ENCODE measurements at regions not wholly inside any gene's neighbourhood (a gene's known extent, or its start where the extent isn't known, plus 50 kb on each side); places are given as distances from the start of the nearest gene placed in this dataset.

DNA sequence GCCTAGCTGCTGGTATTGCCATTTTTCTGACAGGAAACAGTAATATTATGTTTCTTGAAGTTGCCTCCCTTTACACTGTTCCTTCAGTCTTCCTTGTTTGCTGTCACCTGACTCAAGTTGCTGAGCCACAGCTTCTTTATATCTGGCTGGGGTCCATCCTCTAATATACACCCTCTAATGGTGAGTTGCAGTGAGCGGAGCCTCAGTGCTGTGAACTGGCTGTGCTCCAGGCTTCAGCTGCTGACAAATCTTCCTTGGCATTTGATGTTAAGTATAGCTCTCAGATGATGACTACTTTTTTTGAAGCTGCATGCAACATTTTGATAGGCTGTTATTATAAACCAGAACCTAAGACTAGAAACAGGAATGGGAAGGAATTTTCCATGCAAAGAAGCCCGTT lies 366.7 kb downstream of the NUP35 start:
- ATAC-seq (peak; percentile 78), DNase-seq (peak; percentile 62)
- H3K4me2 ChIP-seq (ENCODE audit: low read length) = no peak overlapping the region
- POLR2A ChIA-PET (ENCODE audit: unreplicated experiment) = no interaction called here
- no peak overlapping the region for H3K4me3 ChIP-seq (ENCODE audit: low read length)
- no peaks in the 10 kb centered on the region for H4K20me1 ChIP-seq (ENCODE audit: low read length)
- no peak for TF ChIP-seq EZH2phosphoT487 (IDR thresholded peaks at IDR 0.05; ENCODE audit: borderline replicate concordance, low read length)
- H3K27me3 ChIP-seq (ENCODE audit: low read length) = no peaks in the 10 kb centered on the region
- H2AFZ ChIP-seq (ENCODE audit: low read length) = no peak overlapping the region
- CTCF ChIA-PET = no interaction called here
- H3K4me1 ChIP-seq (ENCODE audit: insufficient read depth, low read length) = no peaks in the 10 kb centered on the region
- H3K79me2 ChIP-seq (ENCODE audit: low read length) = no peaks in the 10 kb centered on the region
- H3K36me3 ChIP-seq (ENCODE audit: low read depth, low read length) = no peaks in the 10 kb centered on the region
- intact Hi-C loops (cut with micrococcal nuclease) = no loop called here
- no peaks in the 10 kb centered on the region for H3F3A ChIP-seq (ENCODE audit: low read length, unreplicated experiment)
- no peaks in the 10 kb centered on the region for H3K9me2 ChIP-seq (replicated peaks; ENCODE audit: low read length)
- no TSS peak for BruUV-seq (replicated peaks)
- no peaks in the 10 kb centered on the region for H3K9me3 ChIP-seq (ENCODE audit: low read length)
- no peak overlapping the region for H3K27ac ChIP-seq (ENCODE audit: low read length)
- no peak overlapping the region for H3K9ac ChIP-seq (ENCODE audit: low read length)

DNA sequence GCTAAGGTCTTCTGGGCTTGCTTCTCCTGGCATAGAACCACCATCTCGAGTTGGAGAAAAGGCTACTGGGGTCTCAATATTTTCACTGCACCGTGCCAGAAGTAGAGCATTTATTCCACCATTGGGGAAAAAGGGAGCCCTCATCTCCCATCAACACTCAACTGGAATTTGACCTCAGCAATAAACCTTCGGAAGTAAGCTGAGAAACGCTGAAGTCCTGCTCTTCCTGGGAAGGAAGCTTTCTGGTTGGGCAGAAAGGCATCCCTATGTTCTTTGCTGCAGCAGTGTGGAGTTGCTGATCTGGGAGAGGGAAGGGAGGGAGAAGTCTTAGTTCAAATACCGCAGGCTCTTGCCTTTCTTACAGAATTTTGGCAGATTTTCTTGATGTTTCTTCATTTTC lies 368.8 kb downstream of the NUP35 start:
- no peaks in the 10 kb centered on the region for H3K27me3 ChIP-seq (ENCODE audit: low read length)
- ChIA-PET POLR2A (ENCODE audit: unreplicated experiment) (no interaction called here), CTCF (no interaction called here)
- ATAC-seq (no peak), DNase-seq (no peak)
- no peaks in the 10 kb centered on the region for H3K9me3 ChIP-seq (ENCODE audit: low read length)
- H3K36me3 ChIP-seq (ENCODE audit: low read depth, low read length) = no peaks in the 10 kb centered on the region
- H3K27ac ChIP-seq (ENCODE audit: low read length) = no peak overlapping the region
- TF ChIP-seq, protein P1, sequence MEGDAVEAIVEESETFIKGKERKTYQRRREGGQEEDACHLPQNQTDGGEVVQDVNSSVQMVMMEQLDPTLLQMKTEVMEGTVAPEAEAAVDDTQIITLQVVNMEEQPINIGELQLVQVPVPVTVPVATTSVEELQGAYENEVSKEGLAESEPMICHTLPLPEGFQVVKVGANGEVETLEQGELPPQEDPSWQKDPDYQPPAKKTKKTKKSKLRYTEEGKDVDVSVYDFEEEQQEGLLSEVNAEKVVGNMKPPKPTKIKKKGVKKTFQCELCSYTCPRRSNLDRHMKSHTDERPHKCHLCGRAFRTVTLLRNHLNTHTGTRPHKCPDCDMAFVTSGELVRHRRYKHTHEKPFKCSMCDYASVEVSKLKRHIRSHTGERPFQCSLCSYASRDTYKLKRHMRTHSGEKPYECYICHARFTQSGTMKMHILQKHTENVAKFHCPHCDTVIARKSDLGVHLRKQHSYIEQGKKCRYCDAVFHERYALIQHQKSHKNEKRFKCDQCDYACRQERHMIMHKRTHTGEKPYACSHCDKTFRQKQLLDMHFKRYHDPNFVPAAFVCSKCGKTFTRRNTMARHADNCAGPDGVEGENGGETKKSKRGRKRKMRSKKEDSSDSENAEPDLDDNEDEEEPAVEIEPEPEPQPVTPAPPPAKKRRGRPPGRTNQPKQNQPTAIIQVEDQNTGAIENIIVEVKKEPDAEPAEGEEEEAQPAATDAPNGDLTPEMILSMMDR (conservative IDR thresholded peaks at IDR 0.05; ENCODE audit: low read depth, low read length) = no peak
- no peak overlapping the region for H3K4me3 ChIP-seq (ENCODE audit: low read length)
- H3K9ac ChIP-seq (ENCODE audit: low read length) = no peak overlapping the region
- no peak overlapping the region for H3K4me2 ChIP-seq (ENCODE audit: low read length)
- H3K4me1 ChIP-seq (ENCODE audit: insufficient read depth, low read length) = no peaks in the 10 kb centered on the region
- BruUV-seq (replicated peaks) = no TSS peak
- no peaks in the 10 kb centered on the region for H3K9me2 ChIP-seq (replicated peaks; ENCODE audit: low read length)
- H4K20me1 ChIP-seq (ENCODE audit: low read length) = no peaks in the 10 kb centered on the region
- no peak overlapping the region for H2AFZ ChIP-seq (ENCODE audit: low read length)
- H3K79me2 ChIP-seq (ENCODE audit: low read length) = no peaks in the 10 kb centered on the region
- intact Hi-C loops (cut with micrococcal nuclease) = no loop called here
- H3F3A ChIP-seq (ENCODE audit: low read length, unreplicated experiment) = no peaks in the 10 kb centered on the region

DNA sequence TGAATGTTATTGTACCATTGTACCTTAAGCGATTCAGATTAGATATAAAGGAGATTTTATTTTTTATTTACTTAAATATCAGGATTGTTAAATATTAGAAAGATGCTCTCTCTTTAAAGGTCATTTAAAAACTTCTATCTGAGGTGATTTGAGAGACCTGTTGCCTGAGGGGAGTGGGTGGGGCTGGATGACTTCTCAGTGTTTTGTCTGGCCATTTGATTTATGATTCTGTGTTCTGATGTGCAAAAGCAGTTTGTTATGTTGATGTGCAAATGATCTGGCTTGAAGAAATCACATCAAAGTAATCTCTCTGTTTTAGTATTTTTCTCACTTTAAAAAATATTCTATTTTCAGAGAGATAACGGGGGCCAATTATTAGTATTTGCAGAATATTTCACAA lies 370.8 kb downstream of the NUP35 start:
- TF ChIP-seq, protein P1 (conservative IDR thresholded peaks at IDR 0.05; ENCODE audit: low read depth, low read length) = no peak
- TF ChIP-seq EZH2phosphoT487 (IDR thresholded peaks at IDR 0.05; ENCODE audit: borderline replicate concordance, low read length) (no peak), EZH2 (IDR thresholded peaks at IDR 0.05; ENCODE audit: low read length, unreplicated experiment) (no peak)
- Histone ChIP-seq H3K4me1 (ENCODE audit: insufficient read depth, low read length) (no peaks in the 10 kb centered on the region), H3F3A (ENCODE audit: low read length, unreplicated experiment) (no peaks in the 10 kb centered on the region), H3K9me2 (replicated peaks; ENCODE audit: low read length) (no peaks in the 10 kb centered on the region), H3K9ac (ENCODE audit: low read length) (no peak overlapping the region), H3K27ac (ENCODE audit: low read length) (no peak overlapping the region), H2AFZ (ENCODE audit: low read length) (no peak overlapping the region), H3K4me3 (ENCODE audit: low read length) (no peak overlapping the region), H3K79me2 (ENCODE audit: low read length) (no peaks in the 10 kb centered on the region), H4K20me1 (ENCODE audit: low read length) (no peaks in the 10 kb centered on the region), H3K4me2 (ENCODE audit: low read length) (no peak overlapping the region), H3K9me3 (ENCODE audit: low read length) (no peaks in the 10 kb centered on the region), H3K27me3 (ENCODE audit: low read length) (no peaks in the 10 kb centered on the region), H3K36me3 (ENCODE audit: low read depth, low read length) (no peaks in the 10 kb centered on the region)
- DNase-seq = no peak
- BruUV-seq (replicated peaks) = no TSS peak
- intact Hi-C loops (cut with micrococcal nuclease) = no loop called here
- POLR2A ChIA-PET (ENCODE audit: unreplicated experiment) = no interaction called here
- no peak for ATAC-seq
- CTCF ChIA-PET = no interaction called here
